ENCODE measurements at regions not wholly inside any gene's neighbourhood (a gene's known extent, or its start where the extent isn't known, plus 50 kb on each side); places are given as distances from the start of the nearest gene placed in this dataset.

- Histone ChIP-seq H3K9ac (ENCODE audit: low read length in 2 of 2) (no peak overlapping the region), H3K27ac (ENCODE audit: low read length) (no peak overlapping the region), H3K36me3 (ENCODE audit: control insufficient read depth in 2 of 2, insufficient read depth in 2 of 2, low read length in 2 of 2) (no peaks in the 10 kb centered on the region), H3K4me1 (ENCODE audit: control insufficient read depth, insufficient read depth, low read length) (peaks cover 6% of the 10 kb centered on the region), H3K4me3 (ENCODE audit: low read length in 2 of 2) (no peak overlapping the region), H3K9me3 (ENCODE audit: control insufficient read depth in 2 of 2, low read length in 2 of 2) (peaks cover 0 to 3% of the 10 kb centered on the region in 2 donors), H3K27me3 (ENCODE audit: control insufficient read depth in 1 of 2, insufficient read depth in 2 of 2, low read length in 2 of 2) (no peaks in the 10 kb centered on the region)
Measured at GRCh38 chr12:93306636-93307035, 71.1 kb upstream of the NUDT4 start.

GRCh38 chr12:93308281-93308680 is 69.4 kb upstream of the NUDT4 start:
- Histone ChIP-seq H3K9ac (ENCODE audit: low read length in 2 of 2) (no peak overlapping the region), H3K27me3 (ENCODE audit: control insufficient read depth in 1 of 2, insufficient read depth in 2 of 2, low read length in 2 of 2) (no peaks in the 10 kb centered on the region), H3K27ac (ENCODE audit: low read length) (no peak overlapping the region), H3K4me3 (ENCODE audit: low read length in 2 of 2) (no peak overlapping the region), H3K36me3 (ENCODE audit: control insufficient read depth in 2 of 2, insufficient read depth in 2 of 2, low read length in 2 of 2) (no peaks in the 10 kb centered on the region), H3K9me3 (ENCODE audit: control insufficient read depth in 2 of 2, low read length in 2 of 2) (peaks cover 0 to 3% of the 10 kb centered on the region in 2 donors), H3K4me1 (ENCODE audit: control insufficient read depth, insufficient read depth, low read length) (no peaks in the 10 kb centered on the region)

- H3K9me3 ChIP-seq (ENCODE audit: control insufficient read depth in 2 of 2, low read length in 2 of 2): no peaks in the 10 kb centered on the region
- H3K36me3 ChIP-seq (ENCODE audit: control insufficient read depth in 2 of 2, insufficient read depth in 2 of 2, low read length in 2 of 2): no peaks in the 10 kb centered on the region
- H3K27me3 ChIP-seq (ENCODE audit: control insufficient read depth in 1 of 2, insufficient read depth in 2 of 2, low read length in 2 of 2): no peaks in the 10 kb centered on the region
- no peaks in the 10 kb centered on the region for H3K4me1 ChIP-seq (ENCODE audit: control insufficient read depth, insufficient read depth, low read length)
- no peak overlapping the region for H3K4me3 ChIP-seq (ENCODE audit: low read length in 2 of 2)
- no peak overlapping the region for H3K9ac ChIP-seq (ENCODE audit: low read length in 2 of 2)
- H3K27ac ChIP-seq (ENCODE audit: low read length): no peak overlapping the region
Measured at GRCh38 chr12:93311827-93312226, 65.9 kb upstream of the NUDT4 start.

GRCh38 chr12:93314177-93314497 is 63.6 kb upstream of the NUDT4 start:
- H3K27ac ChIP-seq (ENCODE audit: low read length): no peak overlapping the region
- H3K4me1 ChIP-seq (ENCODE audit: control insufficient read depth, insufficient read depth, low read length): peaks cover 2% of the 10 kb centered on the region
- H3K9me3 ChIP-seq (ENCODE audit: control insufficient read depth in 2 of 2, low read length in 2 of 2): no peaks in the 10 kb centered on the region
- no peaks in the 10 kb centered on the region for H3K27me3 ChIP-seq (ENCODE audit: control insufficient read depth in 1 of 2, insufficient read depth in 2 of 2, low read length in 2 of 2)
- no peaks in the 10 kb centered on the region for H3K36me3 ChIP-seq (ENCODE audit: control insufficient read depth in 2 of 2, insufficient read depth in 2 of 2, low read length in 2 of 2)
- H3K9ac ChIP-seq (ENCODE audit: low read length in 2 of 2): no peak overlapping the region
- H3K4me3 ChIP-seq (ENCODE audit: low read length in 2 of 2): no peak overlapping the region

- no peaks in the 10 kb centered on the region for H3K9me3 ChIP-seq (ENCODE audit: control insufficient read depth in 2 of 2, low read length in 2 of 2)
- H3K27me3 ChIP-seq (ENCODE audit: control insufficient read depth in 1 of 2, insufficient read depth in 2 of 2, low read length in 2 of 2): no peaks in the 10 kb centered on the region
- H3K36me3 ChIP-seq (ENCODE audit: control insufficient read depth in 2 of 2, insufficient read depth in 2 of 2, low read length in 2 of 2): no peaks in the 10 kb centered on the region
- peaks cover 6% of the 10 kb centered on the region for H3K4me1 ChIP-seq (ENCODE audit: control insufficient read depth, insufficient read depth, low read length)
- H3K27ac ChIP-seq (ENCODE audit: low read length): no peak overlapping the region
- no peak overlapping the region for H3K9ac ChIP-seq (ENCODE audit: low read length in 2 of 2)
- H3K4me3 ChIP-seq (ENCODE audit: low read length in 2 of 2): no peak overlapping the region
Measured at GRCh38 chr12:93315385-93315906, 62.3 kb upstream of the NUDT4 start.

- H3K9me3 ChIP-seq (ENCODE audit: control insufficient read depth in 2 of 2, low read length in 2 of 2): no peaks in the 10 kb centered on the region
- H3K27ac ChIP-seq (ENCODE audit: low read length): no peak overlapping the region
- H3K4me3 ChIP-seq (ENCODE audit: low read length in 2 of 2): no peak overlapping the region
- H3K9ac ChIP-seq (ENCODE audit: low read length in 2 of 2): no peak overlapping the region
- no peaks in the 10 kb centered on the region for H3K36me3 ChIP-seq (ENCODE audit: control insufficient read depth in 2 of 2, insufficient read depth in 2 of 2, low read length in 2 of 2)
- no peaks in the 10 kb centered on the region for H3K27me3 ChIP-seq (ENCODE audit: control insufficient read depth in 1 of 2, insufficient read depth in 2 of 2, low read length in 2 of 2)
- H3K4me1 ChIP-seq (ENCODE audit: control insufficient read depth, insufficient read depth, low read length): peaks cover 6% of the 10 kb centered on the region
Measured at GRCh38 chr12:93315907-93316622, 61.7 kb upstream of the NUDT4 start.

GRCh38 chr12:93316623-93316971 is 61.1 kb upstream of the NUDT4 start:
- Histone ChIP-seq H3K9ac (ENCODE audit: low read length in 2 of 2) (no peak overlapping the region), H3K27me3 (ENCODE audit: control insufficient read depth in 1 of 2, insufficient read depth in 2 of 2, low read length in 2 of 2) (no peaks in the 10 kb centered on the region), H3K9me3 (ENCODE audit: control insufficient read depth in 2 of 2, low read length in 2 of 2) (no peaks in the 10 kb centered on the region), H3K36me3 (ENCODE audit: control insufficient read depth in 2 of 2, insufficient read depth in 2 of 2, low read length in 2 of 2) (no peaks in the 10 kb centered on the region), H3K4me1 (ENCODE audit: control insufficient read depth, insufficient read depth, low read length) (peaks cover 6% of the 10 kb centered on the region), H3K27ac (ENCODE audit: low read length) (no peak overlapping the region), H3K4me3 (ENCODE audit: low read length in 2 of 2) (no peak overlapping the region)

- no peaks in the 10 kb centered on the region for H3K9me3 ChIP-seq (ENCODE audit: control insufficient read depth in 2 of 2, low read length in 2 of 2)
- no peaks in the 10 kb centered on the region for H3K27me3 ChIP-seq (ENCODE audit: control insufficient read depth in 1 of 2, insufficient read depth in 2 of 2, low read length in 2 of 2)
- H3K27ac ChIP-seq (ENCODE audit: low read length): no peak overlapping the region
- peaks cover 6% of the 10 kb centered on the region for H3K4me1 ChIP-seq (ENCODE audit: control insufficient read depth, insufficient read depth, low read length)
- H3K36me3 ChIP-seq (ENCODE audit: control insufficient read depth in 2 of 2, insufficient read depth in 2 of 2, low read length in 2 of 2): no peaks in the 10 kb centered on the region
- no peak overlapping the region for H3K4me3 ChIP-seq (ENCODE audit: low read length in 2 of 2)
- no peak overlapping the region for H3K9ac ChIP-seq (ENCODE audit: low read length in 2 of 2)
Measured at GRCh38 chr12:93317227-93317626, 60.5 kb upstream of the NUDT4 start.

- no peaks in the 10 kb centered on the region for H3K27me3 ChIP-seq (ENCODE audit: control insufficient read depth in 1 of 2, insufficient read depth in 2 of 2, low read length in 2 of 2)
- peaks cover 6% of the 10 kb centered on the region for H3K4me1 ChIP-seq (ENCODE audit: control insufficient read depth, insufficient read depth, low read length)
- no peaks in the 10 kb centered on the region for H3K9me3 ChIP-seq (ENCODE audit: control insufficient read depth in 2 of 2, low read length in 2 of 2)
- no peak overlapping the region for H3K27ac ChIP-seq (ENCODE audit: low read length)
- H3K4me3 ChIP-seq (ENCODE audit: low read length in 2 of 2): no peak overlapping the region
- H3K36me3 ChIP-seq (ENCODE audit: control insufficient read depth in 2 of 2, insufficient read depth in 2 of 2, low read length in 2 of 2): no peaks in the 10 kb centered on the region
- H3K9ac ChIP-seq (ENCODE audit: low read length in 2 of 2): no peak overlapping the region
Measured at GRCh38 chr12:93318720-93319522, 58.8 kb upstream of the NUDT4 start.

GRCh38 chr12:93319523-93320050 is 58.1 kb upstream of the NUDT4 start:
- no peaks in the 10 kb centered on the region for H3K36me3 ChIP-seq (ENCODE audit: control insufficient read depth in 2 of 2, insufficient read depth in 2 of 2, low read length in 2 of 2)

GRCh38 chr12:93322784-93323183 is 54.9 kb upstream of the NUDT4 start:
- Histone ChIP-seq H3K9me3 (ENCODE audit: control insufficient read depth in 2 of 2, low read length in 2 of 2) (no peaks in the 10 kb centered on the region), H3K27me3 (ENCODE audit: control insufficient read depth in 1 of 2, insufficient read depth in 2 of 2, low read length in 2 of 2) (no peaks in the 10 kb centered on the region), H3K27ac (ENCODE audit: low read length) (no peak overlapping the region), H3K36me3 (ENCODE audit: control insufficient read depth in 2 of 2, insufficient read depth in 2 of 2, low read length in 2 of 2) (no peaks in the 10 kb centered on the region), H3K9ac (ENCODE audit: low read length in 2 of 2) (no peak overlapping the region), H3K4me3 (ENCODE audit: low read length in 2 of 2) (no peak overlapping the region), H3K4me1 (ENCODE audit: control insufficient read depth, insufficient read depth, low read length) (peaks cover 6% of the 10 kb centered on the region)

More at GRCh38 chr12:93319523-93320050, 58.1 kb upstream of the NUDT4 start:
- no peak overlapping the region for H3K4me3 ChIP-seq (ENCODE audit: low read length in 2 of 2)
- no peaks in the 10 kb centered on the region for H3K9me3 ChIP-seq (ENCODE audit: control insufficient read depth in 2 of 2, low read length in 2 of 2)
- H3K9ac ChIP-seq (ENCODE audit: low read length in 2 of 2): no peak overlapping the region
- H3K4me1 ChIP-seq (ENCODE audit: control insufficient read depth, insufficient read depth, low read length): peaks cover 6% of the 10 kb centered on the region
- H3K27ac ChIP-seq (ENCODE audit: low read length): no peak overlapping the region
- no peaks in the 10 kb centered on the region for H3K27me3 ChIP-seq (ENCODE audit: control insufficient read depth in 1 of 2, insufficient read depth in 2 of 2, low read length in 2 of 2)
